Stimulated activated CD4-positive, alpha-beta T cell treated with anti-CD3 and anti-CD28 coated beads, TNF-alpha, amount 100 ng/mL, for 1 hour (primary cell): ENCODE measurements at regions not wholly inside any gene's neighbourhood (a gene's known extent, or its start where the extent isn't known, plus 50 kb on each side); places are given as distances from the start of the nearest gene placed in this dataset.
"Not testable (repeated sequence)": the region's sequence is repeated elsewhere in the genome, so short reads cannot be mapped to it uniquely, and the experiment has no call there.

Experiments
- DNase-seq, 3 donors: peaks; one replicate each; pipeline ENCODE4 v3.0.0-alpha.2; 2020; ENCODE audit warnings: low read depth in 3 of 3, low spot score in 1 of 3

- no peak for DNase-seq
Observed at GRCh38 chr3:21238661-21239060, 512.3 kb downstream of the ZNF385D start.

GRCh38 chr3:21237638-21238037 is 513.4 kb downstream of the ZNF385D start:
- no peak for DNase-seq

- DNase-seq, result no peak
Observed at GRCh38 chr3:21235491-21235890, 515.5 kb downstream of the ZNF385D start.

GRCh38 chr3:21234933-21235332 is 516.1 kb downstream of the ZNF385D start:
- DNase-seq, result no peak

- no peak for DNase-seq
Observed at GRCh38 chr3:21229426-21230135, 521.4 kb downstream of the ZNF385D start.

- DNase-seq, result no peak
Observed at GRCh38 chr3:21226086-21226485, 524.9 kb downstream of the ZNF385D start.

GRCh38 chr3:21220944-21221343 is 530.1 kb downstream of the ZNF385D start:
- DNase-seq, result no peak

- DNase-seq, result no peak
Observed at GRCh38 chr3:21216598-21216997, 534.4 kb downstream of the ZNF385D start.

- not testable (repeated sequence) for DNase-seq
Observed at GRCh38 chr3:21204122-21204521, 546.9 kb downstream of the ZNF385D start.

- no peak for DNase-seq
Observed at GRCh38 chr3:21195203-21195602, 555.8 kb downstream of the ZNF385D start.

- DNase-seq, result not testable (repeated sequence)
Observed at GRCh38 chr3:21194036-21194435, 557.0 kb downstream of the ZNF385D start.

GRCh38 chr3:21188459-21188858 is 562.6 kb downstream of the ZNF385D start:
- DNase-seq, result no peak

- no peak for DNase-seq
Observed at GRCh38 chr3:21185816-21186314, 565.1 kb downstream of the ZNF385D start.

GRCh38 chr3:21174461-21174860 is 576.5 kb downstream of the ZNF385D start:
- no peak for DNase-seq

GRCh38 chr3:21170964-21171363 is 580.0 kb downstream of the ZNF385D start:
- no peak for DNase-seq

GRCh38 chr3:21169948-21170347 is 581.1 kb downstream of the ZNF385D start:
- DNase-seq, result no peak

GRCh38 chr3:21168471-21168870 is 582.5 kb downstream of the ZNF385D start:
- no peak for DNase-seq

- no peak for DNase-seq
Observed at GRCh38 chr3:21163956-21164355, 587.1 kb downstream of the ZNF385D start.

- no peak for DNase-seq
Observed at GRCh38 chr3:21159543-21159906, 591.5 kb downstream of the ZNF385D start.

GRCh38 chr3:21158861-21159542 is 592.0 kb downstream of the ZNF385D start:
- no peak for DNase-seq

- no peak for DNase-seq
Observed at GRCh38 chr3:21154911-21155310, 596.1 kb downstream of the ZNF385D start.

- DNase-seq, result no peak
Observed at GRCh38 chr3:21152555-21152954, 598.5 kb downstream of the ZNF385D start.

- no peak for DNase-seq
Observed at GRCh38 chr3:21142949-21143348, 608.1 kb downstream of the ZNF385D start.
